Calu3 (cell line): ENCODE measurements at regions not wholly inside any gene's neighbourhood (a gene's known extent, or its start where the extent isn't known, plus 50 kb on each side); places are given as distances from the start of the nearest gene placed in this dataset.

Source experiments
- BruUV-seq: library from RNA; stranded (reverse); fragments of 400-500 nt; replicated peaks from 2 replicates; lab custom pipeline; 2021; lab: Mats Ljungman, UMichigan
- CTCF ChIA-PET: fragments of 300-600 bp; sonication (Branson Sonifier 250); formaldehyde crosslinking; loops from one replicate; lab custom pipeline; 2022; ENCODE audit warnings: antibody characterized with exemption; lab: Charles Lee
- DNase-seq: peaks from one replicate; pipeline ENCODE4 v3.0.0; 2022
- H3K27ac Mint-ChIP-seq: one replicate; pipeline ENCODE4 v1.8.0; 2022; ENCODE audit warnings: mixed read lengths; ENCODE audit not compliant: unreplicated experiment
- H3K27me3 Mint-ChIP-seq: one replicate; pipeline ENCODE4 v1.8.0; 2022; ENCODE audit warnings: mixed read lengths; ENCODE audit not compliant: unreplicated experiment
- H3K36me3 Mint-ChIP-seq: one replicate; pipeline ENCODE4 v1.8.0; 2022; ENCODE audit warnings: mild to moderate bottlenecking, moderate library complexity, mixed read lengths; ENCODE audit not compliant: insufficient read depth, unreplicated experiment
- H3K4me1 Mint-ChIP-seq: one replicate; pipeline ENCODE4 v1.8.0; 2022; ENCODE audit warnings: mild to moderate bottlenecking, low read depth, mixed read lengths; ENCODE audit not compliant: unreplicated experiment
- H3K4me3 Mint-ChIP-seq: one replicate; pipeline ENCODE4 v1.8.0; 2022; ENCODE audit warnings: mild to moderate bottlenecking, low read depth, moderate library complexity, mixed read lengths; ENCODE audit not compliant: unreplicated experiment
- H3K9me3 Mint-ChIP-seq: one replicate; pipeline ENCODE4 v1.8.0; 2022; ENCODE audit warnings: low read depth, mixed read lengths; ENCODE audit not compliant: unreplicated experiment
- intact Hi-C: fragments of 100-400 bp; cut with micrococcal nuclease; formaldehyde crosslinking; loops from one replicate; pipeline ENCODE4 v1.10.0; 2022; ENCODE audit not compliant: unreplicated experiment
- TF ChIP-seq, protein P1 (sequence below): fragments of 200-600 bp; IDR thresholded peaks from one replicate; pipeline ENCODE4 v1.8.0; 2022; ENCODE audit warnings: antibody characterized with exemption; ENCODE audit not compliant: unreplicated experiment

DNA sequence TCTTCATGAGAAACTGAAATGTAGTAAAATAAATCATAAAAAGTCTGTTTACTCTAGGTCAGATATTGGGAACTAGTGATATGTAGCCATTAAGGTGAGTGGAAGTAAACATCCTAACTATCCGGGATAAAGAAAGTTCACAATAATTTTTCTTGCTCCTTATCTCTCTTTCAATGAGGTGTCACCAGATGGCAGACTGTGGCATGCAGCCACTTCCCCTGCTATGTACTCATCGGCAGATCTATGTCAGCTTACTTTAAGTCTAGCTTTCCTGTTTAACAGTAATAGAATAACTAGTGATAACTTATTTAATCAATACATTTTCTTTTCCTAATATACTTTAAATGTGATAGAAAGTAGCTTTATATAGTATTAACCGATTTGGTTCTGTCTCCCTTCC lies 181.9 kb downstream of the NDFIP2 start:
- Mint-ChIP-seq H3K9me3 (no peaks in the 10 kb centered on the region), H3K27ac (no peak overlapping the region), H3K36me3 (no peaks in the 10 kb centered on the region), H3K4me3 (no peak overlapping the region), H3K4me1 (peaks cover 2% of the 10 kb centered on the region), H3K27me3 (no peaks in the 10 kb centered on the region)
- intact Hi-C loops: no loop called here
- no peak for DNase-seq
- BruUV-seq: no TSS peak
- TF ChIP-seq, protein P1, sequence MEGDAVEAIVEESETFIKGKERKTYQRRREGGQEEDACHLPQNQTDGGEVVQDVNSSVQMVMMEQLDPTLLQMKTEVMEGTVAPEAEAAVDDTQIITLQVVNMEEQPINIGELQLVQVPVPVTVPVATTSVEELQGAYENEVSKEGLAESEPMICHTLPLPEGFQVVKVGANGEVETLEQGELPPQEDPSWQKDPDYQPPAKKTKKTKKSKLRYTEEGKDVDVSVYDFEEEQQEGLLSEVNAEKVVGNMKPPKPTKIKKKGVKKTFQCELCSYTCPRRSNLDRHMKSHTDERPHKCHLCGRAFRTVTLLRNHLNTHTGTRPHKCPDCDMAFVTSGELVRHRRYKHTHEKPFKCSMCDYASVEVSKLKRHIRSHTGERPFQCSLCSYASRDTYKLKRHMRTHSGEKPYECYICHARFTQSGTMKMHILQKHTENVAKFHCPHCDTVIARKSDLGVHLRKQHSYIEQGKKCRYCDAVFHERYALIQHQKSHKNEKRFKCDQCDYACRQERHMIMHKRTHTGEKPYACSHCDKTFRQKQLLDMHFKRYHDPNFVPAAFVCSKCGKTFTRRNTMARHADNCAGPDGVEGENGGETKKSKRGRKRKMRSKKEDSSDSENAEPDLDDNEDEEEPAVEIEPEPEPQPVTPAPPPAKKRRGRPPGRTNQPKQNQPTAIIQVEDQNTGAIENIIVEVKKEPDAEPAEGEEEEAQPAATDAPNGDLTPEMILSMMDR: no peak
- CTCF ChIA-PET: no interaction called here

DNA sequence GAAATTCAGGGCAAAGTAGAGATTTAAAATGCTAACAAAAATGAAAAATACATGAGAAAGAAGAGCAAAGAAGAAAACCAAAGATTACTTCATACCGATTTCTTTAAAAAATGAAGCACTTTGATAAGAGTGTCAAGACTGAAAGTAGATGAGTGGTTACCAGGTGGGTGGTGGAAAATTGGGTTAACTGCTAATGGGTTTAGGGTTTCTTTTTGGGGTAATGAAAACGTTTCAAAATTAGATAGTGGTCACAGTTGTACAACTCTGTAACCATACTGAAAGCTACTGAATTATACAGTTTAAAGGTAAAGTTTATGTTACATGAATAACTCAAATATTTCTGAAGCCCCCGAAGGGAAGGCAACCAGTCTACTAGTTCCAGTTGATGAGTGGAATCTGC lies 179.4 kb downstream of the NDFIP2 start:
- intact Hi-C loops: no loop called here
- TF ChIP-seq, protein P1: no peak
- H3K36me3 Mint-ChIP-seq: no peaks in the 10 kb centered on the region
- H3K4me3 Mint-ChIP-seq: no peak overlapping the region
- no peaks in the 10 kb centered on the region for H3K4me1 Mint-ChIP-seq
- no peaks in the 10 kb centered on the region for H3K9me3 Mint-ChIP-seq
- CTCF ChIA-PET: no interaction called here
- no TSS peak for BruUV-seq
- no peak overlapping the region for H3K27ac Mint-ChIP-seq
- no peaks in the 10 kb centered on the region for H3K27me3 Mint-ChIP-seq
- no peak for DNase-seq

DNA sequence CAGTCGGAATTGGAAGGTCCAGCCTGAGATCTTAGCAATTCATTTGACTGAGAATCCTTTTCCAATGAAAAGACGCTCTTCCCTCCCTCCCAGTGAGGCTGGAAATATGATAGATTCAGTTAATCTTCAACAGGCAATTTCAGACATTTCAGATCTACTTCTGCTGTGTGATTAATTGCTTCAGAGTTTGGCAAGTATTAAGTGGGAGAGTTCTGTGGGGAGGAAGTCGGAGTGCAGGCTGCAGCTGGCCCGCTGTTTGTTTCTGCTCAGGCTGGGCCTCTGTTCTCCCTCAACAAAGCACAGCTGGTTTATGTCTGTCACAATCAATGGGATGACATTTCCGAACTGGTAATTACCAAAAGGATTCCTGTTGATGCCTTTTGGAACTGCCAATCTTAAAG lies 178.2 kb downstream of the NDFIP2 start:
- CTCF ChIA-PET: no interaction called here
- Mint-ChIP-seq H3K9me3 (no peaks in the 10 kb centered on the region), H3K4me1 (no peaks in the 10 kb centered on the region), H3K4me3 (no peak overlapping the region), H3K36me3 (no peaks in the 10 kb centered on the region), H3K27ac (no peak overlapping the region), H3K27me3 (no peaks in the 10 kb centered on the region)
- no peak for DNase-seq
- BruUV-seq: no TSS peak
- TF ChIP-seq, protein P1: no peak
- intact Hi-C loops: no loop called here

DNA sequence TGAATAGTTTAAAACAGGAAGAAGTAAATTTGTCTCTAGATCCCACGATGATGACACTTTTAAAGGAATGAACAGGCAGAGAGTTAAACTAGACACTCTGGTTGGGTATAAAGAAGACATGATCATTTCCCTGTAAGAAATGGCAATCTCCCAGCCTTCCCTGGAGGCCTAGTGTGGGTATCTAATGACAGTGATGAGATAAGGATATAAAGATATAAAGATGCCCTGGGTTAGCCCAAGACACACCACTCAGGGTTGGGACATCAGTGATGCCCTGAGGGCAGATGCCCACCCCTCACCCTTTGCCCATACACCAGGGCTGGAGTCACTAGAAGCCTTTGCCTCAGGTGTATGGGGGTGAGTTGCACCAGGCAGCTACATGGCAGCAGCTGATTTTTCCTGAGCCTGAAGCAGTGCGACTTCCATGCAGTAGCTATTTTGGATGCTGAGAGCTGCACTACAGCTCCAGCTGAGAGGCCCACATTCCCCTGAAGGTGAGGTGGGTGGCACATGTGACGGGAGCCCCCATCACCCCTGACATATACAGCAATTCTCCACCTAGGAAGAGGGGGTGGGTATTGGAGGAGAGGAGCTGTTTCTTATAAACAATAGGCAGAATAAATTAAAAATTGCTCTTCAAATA lies 177.5 kb downstream of the NDFIP2 start:
- Mint-ChIP-seq H3K27me3 (no peaks in the 10 kb centered on the region), H3K4me3 (no peak overlapping the region), H3K9me3 (no peaks in the 10 kb centered on the region), H3K4me1 (no peaks in the 10 kb centered on the region), H3K36me3 (no peaks in the 10 kb centered on the region), H3K27ac (no peak overlapping the region)
- CTCF ChIA-PET: no interaction called here
- DNase-seq: no peak
- TF ChIP-seq, protein P1: no peak
- BruUV-seq: no TSS peak
- intact Hi-C loops: no loop called here
